ENCODE measurements at regions not wholly inside any gene's neighbourhood (a gene's known extent, or its start where the extent isn't known, plus 50 kb on each side); places are given as distances from the start of the nearest gene placed in this dataset.

- H3K27ac ChIP-seq, result no peak overlapping the region
- TF ChIP-seq ZFX (IDR thresholded peaks at IDR 0.05; ENCODE audit: borderline replicate concordance) (no peak), CTCF (IDR thresholded peaks at IDR 0.05) (no peak)
Measured at GRCh38 chr5:115713408-115713807, 87.6 kb upstream of the TMED7 start.

- H3K27ac ChIP-seq, result no peak overlapping the region
- no peak for TF ChIP-seq ZFX (IDR thresholded peaks at IDR 0.05; ENCODE audit: borderline replicate concordance)
Measured at GRCh38 chr5:115709585-115709984, 83.7 kb upstream of the TMED7 start.

- no peak overlapping the region for H3K27ac ChIP-seq
- TF ChIP-seq CTCF (IDR thresholded peaks at IDR 0.05), result no peak
- no peak for TF ChIP-seq ZFX (IDR thresholded peaks at IDR 0.05; ENCODE audit: borderline replicate concordance)
Measured at GRCh38 chr5:115708819-115709477, 83.1 kb upstream of the TMED7 start.

GRCh38 chr5:115703514-115703913, 77.7 kb upstream of the TMED7 start:
- no peak for TF ChIP-seq ZFX (IDR thresholded peaks at IDR 0.05; ENCODE audit: borderline replicate concordance)
- TF ChIP-seq CTCF (IDR thresholded peaks at IDR 0.05), result no peak
- no peak overlapping the region for H3K27ac ChIP-seq

GRCh38 chr5:115702025-115702424, 76.2 kb upstream of the TMED7 start:
- no peak for TF ChIP-seq ZFX (IDR thresholded peaks at IDR 0.05; ENCODE audit: borderline replicate concordance)
- no peak for TF ChIP-seq CTCF (IDR thresholded peaks at IDR 0.05)
- H3K27ac ChIP-seq, result no peak overlapping the region

- TF ChIP-seq ZFX (IDR thresholded peaks at IDR 0.05; ENCODE audit: borderline replicate concordance) (no peak), CTCF (IDR thresholded peaks at IDR 0.05) (no peak)
- H3K27ac ChIP-seq, result no peak overlapping the region
Measured at GRCh38 chr5:115699967-115700366, 74.1 kb upstream of the TMED7 start.

- no peak overlapping the region for H3K27ac ChIP-seq
- no peak for TF ChIP-seq ZFX (IDR thresholded peaks at IDR 0.05; ENCODE audit: borderline replicate concordance)
- TF ChIP-seq CTCF (IDR thresholded peaks at IDR 0.05), result no peak
Measured at GRCh38 chr5:115696141-115696650, 70.4 kb upstream of the TMED7 start.
